K562 (cell line): ENCODE measurements at regions not wholly inside any gene's neighbourhood (a gene's known extent, or its start where the extent isn't known, plus 50 kb on each side); places are given as distances from the start of the nearest gene placed in this dataset.
"Not testable (repeated sequence)": the region's sequence is repeated elsewhere in the genome, so short reads cannot be mapped to it uniquely, and the experiment has no call there.

ENCODE experiments used
- ATF1 ChIP-seq, 2 experiments: fragments of 450-650 bp in 1 of 2; IDR thresholded peaks; 2 replicates each; pipeline ENCODE4 v1.6.1; 2016; ENCODE audit warnings: missing compliant biosample characterization in 1 of 2, missing genetic modification characterization in 1 of 2
- CBX5 ChIP-seq: IDR thresholded peaks from 2 replicates; pipeline ENCODE4 v1.6.1; 2014; ENCODE audit warnings: low read depth, borderline replicate concordance
- ID3 ChIP-seq, 2 experiments: fragments of 250-450 bp in 1 of 2; fragments of 450-650 bp in 1 of 2; sonication (Bioruptor Pico) in 1 of 2; IDR thresholded peaks; 2 replicates each; pipeline versions ENCODE4 v1.6.1 to v1.8.0; 2016 to 2021; ENCODE audit warnings: mild to moderate bottlenecking in 2 of 2, moderate library complexity in 2 of 2, missing compliant biosample characterization in 1 of 2, missing genetic modification characterization in 1 of 2
- MLX ChIP-seq, 2 experiments: fragments of 450-650 bp in 1 of 2; sonication (generic) in 1 of 2; formaldehyde crosslinking; conservative IDR thresholded peaks; 2 replicates each; pipeline versions ENCODE4 v1.4.0 to v1.8.1; 2020 to 2022; ENCODE audit warnings: mild to moderate bottlenecking in 1 of 2, missing genetic modification reagents in 1 of 2
- NONO ChIP-seq, 2 experiments: fragments of 200-400 bp in 1 of 2; fragments of 450-650 bp in 1 of 2; formaldehyde crosslinking in 1 of 2; IDR thresholded peaks; 2 replicates each; pipeline ENCODE4 v1.6.1; 2017; ENCODE audit warnings: low read depth in 2 of 2, mild to moderate bottlenecking in 2 of 2, moderate library complexity in 2 of 2, low read length in 1 of 2
- NR2F6 ChIP-seq: fragments of 450-650 bp; formaldehyde crosslinking; IDR thresholded peaks from 2 replicates; pipeline ENCODE4 v1.4.0; 2020; ENCODE audit warnings: mild to moderate bottlenecking
- POLR2A ChIP-seq: fragments of 450-650 bp; conservative IDR thresholded peaks from 2 replicates; pipeline ENCODE4 v1.6.1; 2016
- POLR2G ChIP-seq: fragments of 200-400 bp; formaldehyde crosslinking; IDR thresholded peaks from 2 replicates; pipeline ENCODE4 v1.6.1; 2017; ENCODE audit warnings: low read depth, mild to moderate bottlenecking, antibody characterized with exemption, low read length, moderate library complexity
- TBP ChIP-seq: optimal IDR thresholded peaks from 2 replicates; pipeline ENCODE3; 2011; ENCODE audit warnings: low read depth, low read length, improper control_type of control experiment
- TCF3 ChIP-seq: sonication (generic); formaldehyde crosslinking; IDR thresholded peaks from 2 replicates; pipeline ENCODE4 v1.4.0; 2020; ENCODE audit warnings: mild to moderate bottlenecking, missing genetic modification reagents
- TEAD4 ChIP-seq, 2 experiments: sonication (generic) in 1 of 2; formaldehyde crosslinking in 1 of 2; IDR thresholded peaks; 2 replicates each; pipeline versions ENCODE4 v1.6.1 to v1.8.0; 2012 to 2022; ENCODE audit warnings: borderline replicate concordance in 1 of 2, inconsistent platforms in 1 of 2, low read length in 1 of 2, mild to moderate bottlenecking in 1 of 2, missing genetic modification reagents in 1 of 2
- UBTF ChIP-seq, 2 experiments: IDR thresholded peaks; 2 replicates each; pipeline ENCODE4 v1.6.1; 2012; ENCODE audit warnings: improper control_type of control experiment in 2 of 2, low read depth in 2 of 2, low read length in 2 of 2, borderline replicate concordance in 1 of 2
- WHSC1 ChIP-seq: IDR thresholded peaks from one replicate; pipeline ENCODE4 v1.6.1; 2012; ENCODE audit warnings: low read length, control low read depth, inconsistent platforms
- ZFP30 ChIP-seq: fragments of 250-450 bp; sonication (Bioruptor Pico); IDR thresholded peaks from 2 replicates; pipeline ENCODE4 v1.8.0; 2022; ENCODE audit warnings: moderate library complexity, mild to moderate bottlenecking, inconsistent platforms, borderline replicate concordance

- TF ChIP-seq MLX (CRISPR knock-in tag; conservative IDR thresholded peaks at IDR 0.05); WHSC1; TEAD4 (IDR thresholded peaks at IDR 0.05; ENCODE audit: low read length); TEAD4 (CRISPR knock-in tag; IDR thresholded peaks at IDR 0.05; ENCODE audit: borderline replicate concordance); NONO (IDR thresholded peaks at IDR 0.05; ENCODE audit: low read depth in 2 of 2, low read length in 1 of 2); NR2F6 (CRISPR knock-in tag); POLR2G; ATF1 (CRISPR knock-in tag; IDR thresholded peaks at IDR 0.05); ATF1 (tag; IDR thresholded peaks at IDR 0.05); UBTF (IDR thresholded peaks at IDR 0.05; ENCODE audit: borderline replicate concordance in 1 of 2, low read depth in 2 of 2, low read length in 2 of 2); TBP; ZFP30 (CRISPR knock-in tag); POLR2A; ID3 (CRISPR knock-in tag; IDR thresholded peaks at IDR 0.05); ID3 (tag; IDR thresholded peaks at IDR 0.05); TCF3; CBX5: not testable (repeated sequence)
Observed at GRCh38 chr2:111390605-111391004, 269.9 kb downstream of the BCL2L11 start.
